A549 (cell line): ENCODE measurements at regions not wholly inside any gene's neighbourhood (a gene's known extent, or its start where the extent isn't known, plus 50 kb on each side); places are given as distances from the start of the nearest gene placed in this dataset.

Source experiments
- ATAC-seq, 2 experiments: fragments of 200-7000 bp in 1 of 2; fragments of >200 bp in 1 of 2; cut with Nextera tagmentation in 1 of 2; cut with Tn5 transposase in 1 of 2; 3 replicates each; pipeline versions ENCODE4 v1.8.0 to v1.9.1; 2018 to 2020; ENCODE audit warnings: mild to moderate bottlenecking in 1 of 2, moderate library complexity in 1 of 2
- CTCF ChIA-PET: fragments of 300-600 bp; sonication (Branson Sonifier 250); formaldehyde crosslinking; extraction: SDS; loops from one replicate; lab custom pipeline; 2021; ENCODE audit warnings: antibody characterized with exemption, inconsistent platforms; lab: Yijun Ruan, JAX
- POLR2A ChIA-PET: fragments of 350-600 bp; formaldehyde crosslinking; extraction: SDS; loops from one replicate; lab custom pipeline; 2021; ENCODE audit warnings: antibody characterized with exemption, inconsistent platforms; lab: Yijun Ruan, JAX
- DNase-seq, 2 experiments: peaks; one replicate each; pipeline versions ENCODE4 v3.0.0 to v3.0.0-alpha.2; 2011 to 2016; ENCODE audit warnings: low read depth in 1 of 2, low spot score in 1 of 2
- FAIRE-seq: peaks from 2 replicates; lab custom pipeline; 2011; peaks lifted over from hg19 to GRCh38; lab: Jason Lieb, UNC
- H3K27ac ChIP-seq, 2 experiments: fragments of >200 bp; sonication (Bioruptor Twin); formaldehyde crosslinking; 3 replicates each; pipeline ENCODE4 v1.5.1; 2016 to 2017
- H3K4me1 ChIP-seq: fragments of >200 bp; sonication (Bioruptor Twin); formaldehyde crosslinking; 3 replicates; pipeline ENCODE4 v1.6.1; 2016
- H3K4me2 ChIP-seq: fragments of >200 bp; sonication (Bioruptor Twin); formaldehyde crosslinking; 3 replicates; pipeline ENCODE4 v1.6.1; 2016
- H3K4me3 ChIP-seq: fragments of >200 bp; sonication (Bioruptor Twin); formaldehyde crosslinking; 3 replicates; pipeline ENCODE4 v1.5.1; 2016
- H3K9me3 ChIP-seq: fragments of >200 bp; sonication (Bioruptor Twin); formaldehyde crosslinking; 3 replicates; pipeline ENCODE4 v1.6.1; 2016
- CBX2 ChIP-seq: fragments of 200-600 bp; sonication (generic); IDR thresholded peaks from 2 replicates; pipeline ENCODE4 v1.6.1; 2016; ENCODE audit warnings: low read depth, mild to moderate bottlenecking, borderline replicate concordance
- CBX8 ChIP-seq: fragments of 200-600 bp; sonication (generic); IDR thresholded peaks from 2 replicates; pipeline ENCODE4 v1.6.1; 2016
- CEBPB ChIP-seq, 2 experiments: fragments of >200 bp in 1 of 2; sonication (Bioruptor Twin) in 1 of 2; formaldehyde crosslinking in 1 of 2; IDR thresholded peaks; 2 replicates each; pipeline ENCODE4 v1.6.1; 2012 to 2016
- CHD2 ChIP-seq: fragments of 150-350 bp; IDR thresholded peaks from 2 replicates; pipeline ENCODE4 v1.6.1; 2014; ENCODE audit warnings: low read length; ENCODE audit not compliant: partially characterized antibody
- EP300 ChIP-seq, 2 experiments: fragments of >200 bp; sonication (Bioruptor Twin); formaldehyde crosslinking; IDR thresholded peaks; 2 replicates in 1 of 2; 3 replicates in 1 of 2; pipeline ENCODE4 v1.6.1; 2016 to 2017
- FOSL2 ChIP-seq, 2 experiments: fragments of 450-650 bp in 1 of 2; fragments of >200 bp in 1 of 2; sonication (Bioruptor Twin) in 1 of 2; formaldehyde crosslinking; IDR thresholded peaks; 2 replicates each; pipeline versions ENCODE4 v1.5.0 to v1.6.1; 2016 to 2020; ENCODE audit warnings: mild to moderate bottlenecking in 1 of 2, moderate library complexity in 1 of 2
- GATA3 ChIP-seq: IDR thresholded peaks from 2 replicates; pipeline ENCODE4 v1.6.1; 2012; ENCODE audit warnings: borderline replicate concordance
- HOXB5 ChIP-seq: fragments of 250-450 bp; sonication (Bioruptor Pico); IDR thresholded peaks from 2 replicates; pipeline ENCODE4 v1.5.0; 2020; ENCODE audit warnings: mild to moderate bottlenecking, moderate library complexity
- JUN ChIP-seq, 2 experiments: fragments of >200 bp; sonication (Bioruptor Twin); formaldehyde crosslinking; IDR thresholded peaks; 2 replicates in 1 of 2; 3 replicates in 1 of 2; pipeline ENCODE4 v1.6.1; 2016 to 2017
- JUNB ChIP-seq: fragments of >200 bp; sonication (Bioruptor Twin); formaldehyde crosslinking; IDR thresholded peaks from 2 replicates; pipeline ENCODE4 v1.6.1; 2016
- KDM5A ChIP-seq: fragments of 200-600 bp; sonication (generic); IDR thresholded peaks from 2 replicates; pipeline ENCODE4 v1.6.1; 2016; ENCODE audit warnings: antibody characterized with exemption, mild to moderate bottlenecking
- MAFK ChIP-seq: fragments of 450-650 bp; IDR thresholded peaks from 2 replicates; pipeline ENCODE4 v1.6.1; 2014; ENCODE audit not compliant: partially characterized antibody
- MYC ChIP-seq: IDR thresholded peaks from 2 replicates; pipeline ENCODE4 v1.6.1; 2012; ENCODE audit warnings: mild to moderate bottlenecking, inconsistent platforms, low read length, improper control_type of control experiment, borderline replicate concordance
- NFE2L2 ChIP-seq: fragments of 150-350 bp; conservative IDR thresholded peaks from 2 replicates; pipeline ENCODE4 v1.6.1; 2014; ENCODE audit warnings: low read length
- PHF8 ChIP-seq: fragments of 200-600 bp; sonication (generic); IDR thresholded peaks from 2 replicates; pipeline ENCODE4 v1.6.1; 2016; ENCODE audit warnings: low read depth, mild to moderate bottlenecking, antibody characterized with exemption, moderate library complexity, borderline replicate concordance
- RAD21 ChIP-seq, 2 experiments: fragments of >200 bp in 1 of 2; sonication (Bioruptor Twin) in 1 of 2; formaldehyde crosslinking in 1 of 2; IDR thresholded peaks in 1 of 2; conservative IDR thresholded peaks in 1 of 2; 2 replicates in 1 of 2; 3 replicates in 1 of 2; pipeline ENCODE4 v1.6.1; 2012 to 2018; ENCODE audit warnings: inconsistent platforms in 1 of 2
- RNF2 ChIP-seq: fragments of 200-600 bp; sonication (generic); IDR thresholded peaks from 2 replicates; pipeline ENCODE4 v1.6.1; 2016; ENCODE audit warnings: low read depth, mild to moderate bottlenecking, antibody characterized with exemption, moderate library complexity, borderline replicate concordance
- SMC3 ChIP-seq: fragments of >200 bp; sonication (Bioruptor Twin); formaldehyde crosslinking; IDR thresholded peaks from 3 replicates; pipeline ENCODE4 v1.6.1; 2018; ENCODE audit warnings: inconsistent platforms
- TFCP2L1 ChIP-seq: fragments of 250-450 bp; sonication (Bioruptor Pico); IDR thresholded peaks from 2 replicates; pipeline ENCODE4 v1.5.0; 2021; ENCODE audit warnings: mild to moderate bottlenecking
- TP53 ChIP-seq: fragments of 250-450 bp; sonication (Bioruptor Pico); IDR thresholded peaks from 2 replicates; pipeline ENCODE4 v1.5.0; 2021; ENCODE audit warnings: mild to moderate bottlenecking, moderate library complexity
- ZNF302 ChIP-seq: fragments of 250-450 bp; sonication (Bioruptor Pico); IDR thresholded peaks from 2 replicates; pipeline ENCODE4 v1.9.0; 2021; ENCODE audit warnings: inconsistent platforms, mild to moderate bottlenecking, moderate library complexity
- WGBS: methylation state at CpG from one replicate; pipeline ENCODE4 v1.1.6; 2017; ENCODE audit errors: missing lambda C conversion rate; 5-methylcytosine and 5-hydroxymethylcytosine counted together
- TF ChIP-seq, protein P1 (sequence below): fragments of 250-450 bp; sonication (Bioruptor Pico); IDR thresholded peaks from 2 replicates; pipeline ENCODE4 v1.5.0; 2020; ENCODE audit warnings: low read depth, mild to moderate bottlenecking, moderate library complexity
- TF ChIP-seq, protein P2 (sequence below): IDR thresholded peaks from 2 replicates; pipeline ENCODE4 v1.6.1; 2012
- TF ChIP-seq, protein P3 (sequence below): fragments of >200 bp; sonication (Bioruptor Twin); formaldehyde crosslinking; IDR thresholded peaks from 2 replicates; pipeline ENCODE4 v1.6.1; 2016
- TF ChIP-seq, protein P4 (sequence below): IDR thresholded peaks from 2 replicates; pipeline ENCODE4 v1.6.1; 2012
- TF ChIP-seq, protein P5 (sequence below): fragments of >200 bp; sonication (Bioruptor Twin); formaldehyde crosslinking; IDR thresholded peaks from 3 replicates; pipeline ENCODE4 v1.6.1; 2016

DNA sequence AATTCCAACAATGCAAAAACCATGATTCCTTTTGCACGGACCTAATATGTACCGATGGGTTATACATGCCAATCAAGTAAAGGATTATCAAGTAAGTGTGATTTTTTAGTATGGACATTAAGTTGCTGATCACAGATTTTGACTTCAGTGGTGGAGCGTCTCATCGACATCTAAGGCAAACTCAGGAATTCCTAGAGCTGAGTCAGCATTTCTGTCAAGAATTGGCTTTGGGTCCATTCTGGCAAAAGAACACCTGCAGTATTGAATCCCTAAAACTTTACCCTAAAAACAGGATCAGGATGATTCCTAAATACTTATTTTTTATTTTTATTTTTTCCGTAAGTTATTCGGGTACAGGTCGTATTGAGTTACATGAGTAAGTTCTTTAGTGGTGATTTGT, 83.6 kb downstream of the HPGD start:
- 96% methylated on average over 7 of the region's 7 CpGs for WGBS
- POLR2A ChIA-PET = no interaction called here
- CTCF ChIA-PET = no interaction called here
- H3K9me3 ChIP-seq = peaks cover 22% of the 10 kb centered on the region
- DNase-seq (no peak), FAIRE-seq (no peak), ATAC-seq (no peak)
- H3K27ac ChIP-seq = peak overlapping the region; percentile 92 to 93
- no peak overlapping the region for H3K4me3 ChIP-seq
- peaks cover 24% of the 10 kb centered on the region for H3K4me1 ChIP-seq
- TF ChIP-seq, protein P1, sequence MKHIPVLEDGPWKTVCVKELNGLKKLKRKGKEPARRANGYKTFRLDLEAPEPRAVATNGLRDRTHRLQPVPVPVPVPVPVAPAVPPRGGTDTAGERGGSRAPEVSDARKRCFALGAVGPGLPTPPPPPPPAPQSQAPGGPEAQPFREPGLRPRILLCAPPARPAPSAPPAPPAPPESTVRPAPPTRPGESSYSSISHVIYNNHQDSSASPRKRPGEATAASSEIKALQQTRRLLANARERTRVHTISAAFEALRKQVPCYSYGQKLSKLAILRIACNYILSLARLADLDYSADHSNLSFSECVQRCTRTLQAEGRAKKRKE (CRISPR knock-in tag) = no peak
- TF ChIP-seq MAFK (peak; percentile 94), HOXB5 (CRISPR knock-in tag) (no peak), TFCP2L1 (no peak)
- TF ChIP-seq, protein P2, sequence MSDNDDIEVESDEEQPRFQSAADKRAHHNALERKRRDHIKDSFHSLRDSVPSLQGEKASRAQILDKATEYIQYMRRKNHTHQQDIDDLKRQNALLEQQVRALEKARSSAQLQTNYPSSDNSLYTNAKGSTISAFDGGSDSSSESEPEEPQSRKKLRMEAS = no peak
- TF ChIP-seq, all 56 proteins: peak for 1
- no peak overlapping the region for H3K4me2 ChIP-seq

DNA sequence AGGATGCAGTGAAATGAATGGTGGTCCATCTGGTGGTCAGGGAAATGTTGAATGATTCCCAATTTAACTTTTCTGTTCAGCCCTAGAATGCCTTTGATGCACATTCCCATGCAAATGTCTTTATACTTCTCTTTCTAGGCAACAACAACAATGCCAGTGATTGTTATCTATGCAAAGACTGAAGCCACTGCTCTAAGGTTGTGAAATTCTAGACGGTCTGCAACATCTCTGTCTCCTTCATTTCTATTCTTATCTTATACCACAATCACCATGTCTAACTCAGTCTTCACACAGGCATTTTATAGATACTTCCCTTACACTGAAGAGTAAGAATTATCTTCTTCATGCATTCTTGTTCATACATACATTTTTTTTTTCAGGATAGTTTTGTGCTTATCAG, 84.5 kb downstream of the HPGD start:
- 0% methylated on average over 1 of the region's 1 CpG for WGBS
- peak; percentile 71 to 73; a peak in 5 of 6 replicates for ATAC-seq
- H3K9me3 ChIP-seq = peaks cover 22% of the 10 kb centered on the region
- no peak for FAIRE-seq
- H3K27ac ChIP-seq = peak overlapping the region; percentile 92 to 93
- H3K4me1 ChIP-seq = peaks cover 24% of the 10 kb centered on the region
- H3K4me3 ChIP-seq = no peak overlapping the region
- H3K4me2 ChIP-seq = peak overlapping the region; percentile 62
- TF ChIP-seq CEBPB (IDR thresholded peaks at IDR 0.05) (peak in 1 of 2 experiments; percentile 54; a peak in 2 of 4 replicates), SMC3 (peak; percentile 14; the same call in 2 of the 3 replicates), FOSL2 (IDR thresholded peaks at IDR 0.05) (no peak), FOSL2 (CRISPR knock-in tag; IDR thresholded peaks at IDR 0.05) (no peak), CBX8 (no peak)
- DNase-seq = no peak
- CTCF ChIA-PET = interaction anchor here (0.6 kb wide), 1 partner anchor 67 kb away, joined by 4 read pairs; no protein-coding TSS in a partner anchor
- POLR2A ChIA-PET = interaction anchor here (0.8 kb wide), 1 partner anchor 14 kb away, joined by 4 read pairs; no protein-coding TSS in a partner anchor

DNA sequence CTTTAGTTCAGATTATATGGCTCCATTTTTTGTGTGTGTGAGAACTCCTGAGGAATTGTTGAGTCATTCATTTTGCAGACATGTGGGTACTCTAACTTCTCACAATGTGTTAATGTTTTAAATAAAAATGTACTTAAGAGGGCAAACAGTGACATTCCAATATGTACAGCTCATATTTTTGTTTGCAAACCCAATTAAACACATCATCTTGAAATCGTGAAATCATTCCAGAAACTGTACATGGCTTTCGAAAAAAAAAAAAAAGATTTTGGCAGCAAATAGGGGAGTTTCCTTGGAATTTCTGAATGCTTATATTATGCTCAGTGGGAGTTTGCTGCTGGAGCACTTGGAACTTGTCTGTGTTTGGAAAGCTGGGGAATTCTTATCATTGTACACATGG, 85.0 kb downstream of the HPGD start:
- 0% methylated on average over 2 of the region's 2 CpGs for WGBS
- FAIRE-seq (no peak), ATAC-seq (peak; percentile 84 to 94), DNase-seq (peak; percentile 43 to 93)
- Histone ChIP-seq H3K4me3 (no peak overlapping the region), H3K4me1 (peaks cover 24% of the 10 kb centered on the region), H3K9me3 (peaks cover 22% of the 10 kb centered on the region), H3K27ac (peak overlapping the region; percentile 92 to 94), H3K4me2 (peak overlapping the region; percentile 62)
- CTCF ChIA-PET = interaction anchor here (0.6 kb wide), 2 partner anchors 15 to 67 kb away, joined by 4 read pairs; no protein-coding TSS in a partner anchor
- POLR2A ChIA-PET = interaction anchor here (0.6 to 1.0 kb wide), 3 partner anchors 13 to 87 kb away, joined by 4 to 6 read pairs (median 5); partner anchors contain the start of gene HPGD
- TF ChIP-seq RNF2 (no peak), RAD21 (conservative IDR thresholded peaks at IDR 0.05 in 1 of 2, IDR thresholded peaks at IDR 0.05 in 1 of 2) (peak; percentile 34 to 49; a peak in 3 of 5 replicates), MYC (no peak), KDM5A (no peak), CHD2 (no peak), NFE2L2 (peak; percentile 51; the same call in 1 of the 2 replicates), ZNF302 (CRISPR knock-in tag) (no peak), JUN (IDR thresholded peaks at IDR 0.05) (peak; percentile 59 to 85; a peak in 4 of 5 replicates), PHF8 (no peak), FOSL2 (IDR thresholded peaks at IDR 0.05) (peak; percentile 47), FOSL2 (CRISPR knock-in tag; IDR thresholded peaks at IDR 0.05) (peak; percentile 90), JUNB (peak; percentile 93), CBX2 (no peak), TP53 (no peak), GATA3 (peak; percentile 94), CBX8 (no peak), EP300 (IDR thresholded peaks at IDR 0.05) (peak; percentile 83 to 89; a peak in 4 of 5 replicates), SMC3 (peak; percentile 41; the same call in 2 of the 3 replicates), MAFK (peak; percentile 95)
- TF ChIP-seq, protein P3, sequence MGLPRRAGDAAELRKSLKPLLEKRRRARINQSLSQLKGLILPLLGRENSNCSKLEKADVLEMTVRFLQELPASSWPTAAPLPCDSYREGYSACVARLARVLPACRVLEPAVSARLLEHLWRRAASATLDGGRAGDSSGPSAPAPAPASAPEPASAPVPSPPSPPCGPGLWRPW = peak; percentile 38; the same call in 1 of the 2 replicates
- TF ChIP-seq, protein P4, sequence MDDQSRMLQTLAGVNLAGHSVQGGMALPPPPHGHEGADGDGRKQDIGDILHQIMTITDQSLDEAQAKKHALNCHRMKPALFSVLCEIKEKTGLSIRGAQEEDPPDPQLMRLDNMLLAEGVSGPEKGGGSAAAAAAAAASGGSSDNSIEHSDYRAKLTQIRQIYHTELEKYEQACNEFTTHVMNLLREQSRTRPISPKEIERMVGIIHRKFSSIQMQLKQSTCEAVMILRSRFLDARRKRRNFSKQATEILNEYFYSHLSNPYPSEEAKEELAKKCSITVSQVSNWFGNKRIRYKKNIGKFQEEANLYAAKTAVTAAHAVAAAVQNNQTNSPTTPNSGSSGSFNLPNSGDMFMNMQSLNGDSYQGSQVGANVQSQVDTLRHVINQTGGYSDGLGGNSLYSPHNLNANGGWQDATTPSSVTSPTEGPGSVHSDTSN = no peak
- TF ChIP-seq, protein P5, sequence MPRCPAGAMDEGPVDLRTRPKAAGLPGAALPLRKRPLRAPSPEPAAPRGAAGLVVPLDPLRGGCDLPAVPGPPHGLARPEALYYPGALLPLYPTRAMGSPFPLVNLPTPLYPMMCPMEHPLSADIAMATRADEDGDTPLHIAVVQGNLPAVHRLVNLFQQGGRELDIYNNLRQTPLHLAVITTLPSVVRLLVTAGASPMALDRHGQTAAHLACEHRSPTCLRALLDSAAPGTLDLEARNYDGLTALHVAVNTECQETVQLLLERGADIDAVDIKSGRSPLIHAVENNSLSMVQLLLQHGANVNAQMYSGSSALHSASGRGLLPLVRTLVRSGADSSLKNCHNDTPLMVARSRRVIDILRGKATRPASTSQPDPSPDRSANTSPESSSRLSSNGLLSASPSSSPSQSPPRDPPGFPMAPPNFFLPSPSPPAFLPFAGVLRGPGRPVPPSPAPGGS = peak; percentile 87
- TF ChIP-seq, protein P2 = peak; percentile 71
